Spleen (tissue), 7 donors: ENCODE measurements at regions not wholly inside any gene's neighbourhood (a gene's known extent, or its start where the extent isn't known, plus 50 kb on each side); places are given as distances from the start of the nearest gene placed in this dataset.

ENCODE experiments used
- POLR2A ChIP-seq, 3 donors: fragments of 450-650 bp; IDR thresholded peaks; one replicate each; pipeline ENCODE4 v1.5.1; 2017; ENCODE audit warnings: antibody characterized with exemption in 3 of 3, mild to moderate bottlenecking in 1 of 3
- POLR2AphosphoS5 ChIP-seq, 3 donors: sonication (generic); formaldehyde crosslinking; IDR thresholded peaks; one replicate each; pipeline ENCODE4 v1.5.1; 2017; ENCODE audit warnings: antibody characterized with exemption in 3 of 3
- TF ChIP-seq, protein P1 (sequence below), 11 experiments: fragments of 200-600 bp in 7 of 11; fragments of 450-650 bp in 4 of 11; sonication (generic) in 4 of 11; IDR thresholded peaks in 8 of 11; conservative IDR thresholded peaks in 3 of 11; 1 replicate in 7 of 11; 2 replicates in 4 of 11; pipeline versions ENCODE4 v1.4.0 to v1.8.0; 2016 to 2021; ENCODE audit warnings: antibody characterized with exemption in 11 of 11, inconsistent platforms in 4 of 11, mild to moderate bottlenecking in 1 of 11
- donor health status: DM: no; HTN: no; CAD: no; lungs with moderate emphysema.
- donor health status: DM: no; HTN: no; CAD: no.
- donor health status: DM: no; HTN: no; CAD: no.

DNA sequence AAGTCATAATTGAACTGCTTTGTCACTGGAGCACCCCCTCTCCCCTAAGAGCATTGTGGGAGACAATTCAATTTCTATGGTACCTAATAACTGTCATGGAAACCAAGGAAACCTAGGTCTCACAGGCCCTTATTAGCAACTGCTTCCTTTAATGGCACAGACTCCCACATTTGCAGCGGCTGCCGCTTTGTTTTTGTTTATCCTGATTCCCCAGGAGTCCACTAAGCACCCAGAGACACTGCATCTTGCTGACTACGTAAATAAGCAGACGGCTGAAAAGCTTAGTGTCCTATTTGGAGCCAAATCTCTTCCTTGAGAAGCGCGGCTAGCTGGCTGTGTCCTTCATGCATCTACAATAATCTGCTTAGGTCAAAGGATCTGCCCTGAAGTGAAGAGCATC is 494.4 kb downstream of the TMA16 start:
- TF ChIP-seq POLR2A (IDR thresholded peaks at IDR 0.05): no peak
- TF ChIP-seq, protein P1, sequence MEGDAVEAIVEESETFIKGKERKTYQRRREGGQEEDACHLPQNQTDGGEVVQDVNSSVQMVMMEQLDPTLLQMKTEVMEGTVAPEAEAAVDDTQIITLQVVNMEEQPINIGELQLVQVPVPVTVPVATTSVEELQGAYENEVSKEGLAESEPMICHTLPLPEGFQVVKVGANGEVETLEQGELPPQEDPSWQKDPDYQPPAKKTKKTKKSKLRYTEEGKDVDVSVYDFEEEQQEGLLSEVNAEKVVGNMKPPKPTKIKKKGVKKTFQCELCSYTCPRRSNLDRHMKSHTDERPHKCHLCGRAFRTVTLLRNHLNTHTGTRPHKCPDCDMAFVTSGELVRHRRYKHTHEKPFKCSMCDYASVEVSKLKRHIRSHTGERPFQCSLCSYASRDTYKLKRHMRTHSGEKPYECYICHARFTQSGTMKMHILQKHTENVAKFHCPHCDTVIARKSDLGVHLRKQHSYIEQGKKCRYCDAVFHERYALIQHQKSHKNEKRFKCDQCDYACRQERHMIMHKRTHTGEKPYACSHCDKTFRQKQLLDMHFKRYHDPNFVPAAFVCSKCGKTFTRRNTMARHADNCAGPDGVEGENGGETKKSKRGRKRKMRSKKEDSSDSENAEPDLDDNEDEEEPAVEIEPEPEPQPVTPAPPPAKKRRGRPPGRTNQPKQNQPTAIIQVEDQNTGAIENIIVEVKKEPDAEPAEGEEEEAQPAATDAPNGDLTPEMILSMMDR (IDR thresholded peaks at IDR 0.05 in 8 of 11, conservative IDR thresholded peaks at IDR 0.05 in 3 of 11): no peak
- TF ChIP-seq POLR2AphosphoS5 (IDR thresholded peaks at IDR 0.05): no peak
